Osteoblast (primary cell): ENCODE measurements at regions not wholly inside any gene's neighbourhood (a gene's known extent, or its start where the extent isn't known, plus 50 kb on each side); places are given as distances from the start of the nearest gene placed in this dataset.

ENCODE experiments used
- DNase-seq: peaks from one replicate; pipeline ENCODE4 v3.0.0; 2011; ENCODE audit warnings: low spot score, mixed read lengths; ENCODE audit not compliant: insufficient read length; ENCODE audit errors: missing footprints
- H2AFZ ChIP-seq: 2 replicates; pipeline ENCODE4 v1.6.0; 2011; ENCODE audit warnings: mild to moderate bottlenecking, low read length
- H3K27ac ChIP-seq: 2 replicates; pipeline ENCODE4 v1.5.1; 2011; ENCODE audit warnings: mild to moderate bottlenecking, low read depth, low read length, moderate library complexity
- H3K27me3 ChIP-seq: 2 replicates; pipeline ENCODE4 v1.6.0; 2012; ENCODE audit warnings: mild to moderate bottlenecking, control low read depth, inconsistent platforms, low read length, moderate library complexity; ENCODE audit not compliant: insufficient read depth
- H3K36me3 ChIP-seq: 2 replicates; pipeline ENCODE4 v1.5.1; 2011; ENCODE audit warnings: mild to moderate bottlenecking, low read length, control low read depth, moderate library complexity; ENCODE audit not compliant: insufficient read depth
- H3K4me1 ChIP-seq: 2 replicates; pipeline ENCODE4 v1.5.1; 2011; ENCODE audit warnings: mild to moderate bottlenecking, low read length, control low read depth, moderate library complexity; ENCODE audit not compliant: insufficient read depth
- H3K4me2 ChIP-seq: 2 replicates; pipeline ENCODE4 v1.6.0; 2011; ENCODE audit warnings: mild to moderate bottlenecking, low read length; ENCODE audit not compliant: insufficient read depth
- H3K4me3 ChIP-seq: fragments of 200-600 bp; sonication (generic); 3 replicates; pipeline ENCODE4 v1.5.1; 2012; ENCODE audit warnings: mild to moderate bottlenecking, low read length, inconsistent platforms; ENCODE audit not compliant: insufficient read depth
- H3K79me2 ChIP-seq: 2 replicates; pipeline ENCODE4 v1.6.0; 2012; ENCODE audit warnings: mild to moderate bottlenecking, low read length, control low read depth, inconsistent platforms; ENCODE audit not compliant: insufficient read depth
- H3K9me3 ChIP-seq: 2 replicates; pipeline ENCODE4 v1.5.1; 2011; ENCODE audit warnings: low read depth, low read length, control low read depth
- H4K20me1 ChIP-seq: 2 replicates; pipeline ENCODE4 v1.6.0; 2012; ENCODE audit warnings: mild to moderate bottlenecking, low read length, control low read depth; ENCODE audit not compliant: insufficient read depth
- CTCF ChIP-seq: IDR thresholded peaks from 2 replicates; pipeline ENCODE4 v1.5.1; 2011; ENCODE audit warnings: mild to moderate bottlenecking, low read depth, low read length, moderate library complexity; ENCODE audit errors: extremely low read depth

DNA sequence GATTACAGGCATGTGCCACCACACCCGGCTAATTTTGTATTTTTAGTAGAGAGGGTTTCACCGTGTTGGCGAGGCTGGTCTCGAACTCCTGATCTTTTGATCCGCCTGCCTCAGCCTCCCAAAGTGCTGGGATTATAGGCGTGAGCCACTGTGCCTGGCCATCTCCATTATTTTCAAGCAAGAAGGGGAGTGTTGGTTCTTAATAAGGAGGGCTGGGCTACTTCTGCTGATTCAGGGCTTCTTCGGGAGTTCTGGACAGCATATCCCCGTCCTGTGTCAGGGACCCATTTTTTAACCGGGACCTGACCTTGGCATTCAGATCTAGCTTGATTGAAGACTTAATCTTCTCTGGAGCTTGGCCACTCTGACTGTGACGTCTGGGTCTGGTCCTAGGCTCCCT lies 74.1 kb upstream of the SYN2 start:
- Histone ChIP-seq H3K27me3 (no peaks in the 10 kb centered on the region), H3K9me3 (no peaks in the 10 kb centered on the region), H2AFZ (no peak overlapping the region), H3K27ac (no peak overlapping the region), H3K4me1 (no peaks in the 10 kb centered on the region), H3K4me3 (no peak overlapping the region), H3K79me2 (no peaks in the 10 kb centered on the region), H3K4me2 (no peak overlapping the region), H3K36me3 (no peaks in the 10 kb centered on the region), H4K20me1 (no peaks in the 10 kb centered on the region)
- no peak for DNase-seq
- TF ChIP-seq CTCF, result no peak

DNA sequence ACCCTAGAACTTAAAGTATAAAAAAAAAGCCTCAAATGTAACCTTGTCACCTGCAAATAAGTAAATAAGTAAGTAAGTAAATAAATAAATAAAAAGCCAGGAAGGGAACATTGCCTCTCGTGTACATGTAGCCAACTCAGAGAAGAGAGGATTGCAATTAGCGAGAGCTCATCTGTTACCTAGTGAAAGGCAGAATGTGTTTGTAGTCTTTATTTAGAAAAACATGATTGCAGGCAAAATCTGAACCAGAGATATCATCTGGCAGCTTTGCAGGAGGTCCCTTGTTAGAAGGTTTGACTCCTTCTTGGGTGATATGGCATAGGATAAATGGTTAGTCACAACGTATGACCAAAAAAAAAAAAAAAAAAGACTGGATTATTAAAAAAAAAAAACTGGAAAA lies 71.6 kb upstream of the SYN2 start:
- Histone ChIP-seq H3K36me3 (no peaks in the 10 kb centered on the region), H3K4me3 (no peak overlapping the region), H3K4me1 (no peaks in the 10 kb centered on the region), H3K27me3 (no peaks in the 10 kb centered on the region), H3K9me3 (no peaks in the 10 kb centered on the region), H3K27ac (no peak overlapping the region), H3K79me2 (no peaks in the 10 kb centered on the region), H2AFZ (no peak overlapping the region), H4K20me1 (no peaks in the 10 kb centered on the region), H3K4me2 (no peak overlapping the region)
- no peak for DNase-seq
- TF ChIP-seq CTCF, result no peak

DNA sequence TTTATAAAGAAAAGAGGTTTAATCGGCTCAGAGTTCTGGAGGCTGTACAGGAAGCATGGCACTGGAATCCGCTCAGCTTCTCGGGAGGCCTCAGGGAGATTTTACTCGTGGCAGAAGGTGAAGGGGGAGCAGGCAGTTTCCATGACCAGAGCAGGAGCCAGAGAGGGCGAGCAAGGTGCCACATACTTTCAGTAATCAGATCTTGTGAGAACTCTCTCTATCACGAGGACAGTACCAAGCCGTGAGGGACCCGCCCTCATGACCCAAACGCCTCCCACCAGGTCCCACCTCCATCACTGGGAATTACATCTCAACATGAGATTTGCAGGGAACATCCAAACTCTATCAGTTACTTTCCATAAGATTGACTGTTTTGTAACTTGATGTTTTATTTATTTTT lies 70.7 kb upstream of the SYN2 start:
- Histone ChIP-seq H3K4me3 (no peak overlapping the region), H3K4me2 (no peak overlapping the region), H2AFZ (no peak overlapping the region), H3K79me2 (no peaks in the 10 kb centered on the region), H4K20me1 (no peaks in the 10 kb centered on the region), H3K4me1 (no peaks in the 10 kb centered on the region), H3K9me3 (no peaks in the 10 kb centered on the region), H3K36me3 (no peaks in the 10 kb centered on the region), H3K27ac (no peak overlapping the region), H3K27me3 (no peaks in the 10 kb centered on the region)
- DNase-seq, result no peak
- TF ChIP-seq CTCF, result no peak

DNA sequence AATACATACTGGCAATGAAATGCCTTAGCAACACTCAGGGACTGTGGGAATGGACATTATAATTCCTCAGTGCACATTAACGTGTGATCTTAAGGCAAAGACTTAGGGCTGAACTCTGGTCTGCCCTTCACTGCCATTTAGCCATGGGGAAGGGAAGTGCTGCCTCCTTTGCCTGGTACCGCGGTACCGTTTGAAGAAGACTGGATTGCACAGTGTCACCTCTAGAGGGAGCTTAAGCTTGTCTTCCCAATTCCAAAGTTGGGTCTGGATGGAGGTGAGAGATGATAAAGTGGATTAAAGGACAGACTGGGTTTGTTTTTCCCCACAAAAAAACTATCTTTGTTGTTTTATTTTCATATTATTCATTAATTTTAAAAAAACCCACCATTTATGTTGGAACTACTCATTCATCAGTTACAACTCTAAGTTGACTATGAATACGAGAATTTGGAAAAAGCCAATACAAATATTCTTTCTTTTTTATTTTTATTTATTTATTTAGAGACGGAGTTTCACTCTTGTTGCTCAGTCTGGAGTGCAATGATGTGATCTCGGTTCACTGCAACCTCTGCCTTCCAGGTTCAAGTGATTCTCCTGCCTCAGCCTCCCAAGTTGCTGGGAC lies 60.0 kb upstream of the SYN2 start:
- no peaks in the 10 kb centered on the region for H3K36me3 ChIP-seq
- peak; percentile 77 for TF ChIP-seq CTCF
- no peak overlapping the region for H3K27ac ChIP-seq
- no peaks in the 10 kb centered on the region for H3K9me3 ChIP-seq
- no peak overlapping the region for H3K4me3 ChIP-seq
- H3K4me2 ChIP-seq, result no peak overlapping the region
- no peaks in the 10 kb centered on the region for H4K20me1 ChIP-seq
- no peak overlapping the region for H2AFZ ChIP-seq
- no peaks in the 10 kb centered on the region for H3K79me2 ChIP-seq
- no peaks in the 10 kb centered on the region for H3K27me3 ChIP-seq
- no peak for DNase-seq
- H3K4me1 ChIP-seq, result no peaks in the 10 kb centered on the region
